Fibroblast of skin of back (primary cell): ENCODE measurements at regions not wholly inside any gene's neighbourhood (a gene's known extent, or its start where the extent isn't known, plus 50 kb on each side); places are given as distances from the start of the nearest gene placed in this dataset.

Experiments used
- DNase-seq: peaks from one replicate; pipeline ENCODE4 v3.0.0-alpha.2; 2013

- no peak for DNase-seq
Measured at GRCh38 chr2:7945026-7945425, 736.8 kb upstream of the ID2 start.

- peak; percentile 85 for DNase-seq
Measured at GRCh38 chr2:7950035-7950612, 731.7 kb upstream of the ID2 start.

- DNase-seq = no peak
Measured at GRCh38 chr2:7951001-7951400, 730.9 kb upstream of the ID2 start.

GRCh38 chr2:7951490-7951889 is 730.4 kb upstream of the ID2 start:
- no peak for DNase-seq

GRCh38 chr2:7952046-7952745 is 729.7 kb upstream of the ID2 start:
- no peak for DNase-seq

- no peak for DNase-seq
Measured at GRCh38 chr2:7953195-7953594, 728.7 kb upstream of the ID2 start.

- DNase-seq = no peak
Measured at GRCh38 chr2:7954234-7954633, 727.6 kb upstream of the ID2 start.

GRCh38 chr2:7956126-7956689 is 725.6 kb upstream of the ID2 start:
- peak; percentile 54 for DNase-seq

- no peak for DNase-seq
Measured at GRCh38 chr2:7961550-7961949, 720.3 kb upstream of the ID2 start.

GRCh38 chr2:7962161-7962560 is 719.7 kb upstream of the ID2 start:
- no peak for DNase-seq

- DNase-seq = no peak
Measured at GRCh38 chr2:7963787-7964186, 718.1 kb upstream of the ID2 start.

GRCh38 chr2:7966032-7966431 is 715.8 kb upstream of the ID2 start:
- DNase-seq = no peak

GRCh38 chr2:7967707-7968405 is 714.0 kb upstream of the ID2 start:
- no peak for DNase-seq

- no peak for DNase-seq
Measured at GRCh38 chr2:7969756-7970515, 711.9 kb upstream of the ID2 start.

- DNase-seq = no peak
Measured at GRCh38 chr2:7971248-7971647, 710.6 kb upstream of the ID2 start.

GRCh38 chr2:7971841-7972240 is 710.0 kb upstream of the ID2 start:
- peak; percentile 73 for DNase-seq

GRCh38 chr2:7972670-7973069 is 709.2 kb upstream of the ID2 start:
- DNase-seq = no peak

GRCh38 chr2:7973801-7974480 is 707.9 kb upstream of the ID2 start:
- DNase-seq = peak; percentile 37

GRCh38 chr2:7974936-7975335 is 706.9 kb upstream of the ID2 start:
- no peak for DNase-seq

- DNase-seq = no peak
Measured at GRCh38 chr2:7976206-7976605, 705.6 kb upstream of the ID2 start.

- no peak for DNase-seq
Measured at GRCh38 chr2:7977981-7978380, 703.9 kb upstream of the ID2 start.

GRCh38 chr2:7982054-7982453 is 699.8 kb upstream of the ID2 start:
- DNase-seq = no peak
